HUES6 (cell line): ENCODE measurements at regions not wholly inside any gene's neighbourhood (a gene's known extent, or its start where the extent isn't known, plus 50 kb on each side); places are given as distances from the start of the nearest gene placed in this dataset.

ENCODE experiments used
- H3K27ac ChIP-seq: 2 replicates; pipeline ENCODE4 v1.7.0; 2013; ENCODE audit warnings: low read depth, mild to moderate bottlenecking, low read length, inconsistent platforms
- H3K27me3 ChIP-seq: 2 replicates; pipeline ENCODE4 v1.6.1; 2013; ENCODE audit warnings: low read length; ENCODE audit not compliant: control insufficient read depth, insufficient read depth
- H3K36me3 ChIP-seq: 2 replicates; pipeline ENCODE4 v1.6.1; 2013; ENCODE audit warnings: low read length; ENCODE audit not compliant: control insufficient read depth, insufficient read depth
- H3K4me1 ChIP-seq: 2 replicates; pipeline ENCODE4 v1.6.1; 2013; ENCODE audit warnings: low read length; ENCODE audit not compliant: control insufficient read depth, insufficient read depth
- H3K4me3 ChIP-seq: 2 replicates; pipeline ENCODE4 v1.5.1; 2013; ENCODE audit warnings: low read depth, low read length
- H3K9ac ChIP-seq: one replicate; pipeline ENCODE4 v1.6.1; 2013; ENCODE audit warnings: mild to moderate bottlenecking, low read length
- H3K9me3 ChIP-seq: 2 replicates; pipeline ENCODE4 v1.6.1; 2013; ENCODE audit warnings: low read depth, low read length; ENCODE audit not compliant: control insufficient read depth, insufficient read depth

GRCh38 chr17:63338272-63338671, 107.8 kb downstream of the CYB561 start:
- H3K4me3 ChIP-seq = no peak overlapping the region

GRCh38 chr17:63341276-63341675, 104.8 kb downstream of the CYB561 start:
- Histone ChIP-seq H3K27ac (no peak overlapping the region), H3K9ac (no peak overlapping the region), H3K36me3 (no peaks in the 10 kb centered on the region), H3K4me3 (no peak overlapping the region), H3K9me3 (no peaks in the 10 kb centered on the region), H3K4me1 (no peaks in the 10 kb centered on the region), H3K27me3 (no peaks in the 10 kb centered on the region)

More at GRCh38 chr17:63338272-63338671, 107.8 kb downstream of the CYB561 start:
- Histone ChIP-seq H3K27me3 (no peaks in the 10 kb centered on the region), H3K9me3 (no peaks in the 10 kb centered on the region), H3K36me3 (no peaks in the 10 kb centered on the region), H3K27ac (no peak overlapping the region), H3K9ac (no peak overlapping the region), H3K4me1 (no peaks in the 10 kb centered on the region)

- Histone ChIP-seq H3K27ac (no peak overlapping the region), H3K4me1 (no peaks in the 10 kb centered on the region), H3K36me3 (no peaks in the 10 kb centered on the region), H3K9ac (no peak overlapping the region), H3K4me3 (no peak overlapping the region), H3K9me3 (no peaks in the 10 kb centered on the region), H3K27me3 (no peaks in the 10 kb centered on the region)
Measured at GRCh38 chr17:63344383-63344782, 101.7 kb downstream of the CYB561 start.

- H3K27me3 ChIP-seq = no peaks in the 10 kb centered on the region
- H3K4me3 ChIP-seq = no peak overlapping the region
- H3K27ac ChIP-seq = no peak overlapping the region
- no peaks in the 10 kb centered on the region for H3K36me3 ChIP-seq
- no peak overlapping the region for H3K9ac ChIP-seq
- no peaks in the 10 kb centered on the region for H3K4me1 ChIP-seq
- H3K9me3 ChIP-seq = no peaks in the 10 kb centered on the region
Measured at GRCh38 chr17:63345611-63346010, 100.5 kb downstream of the CYB561 start.

GRCh38 chr17:63347475-63347874, 98.6 kb downstream of the CYB561 start:
- Histone ChIP-seq H3K27ac (no peak overlapping the region), H3K9me3 (no peaks in the 10 kb centered on the region), H3K9ac (no peak overlapping the region), H3K4me3 (no peak overlapping the region), H3K4me1 (no peaks in the 10 kb centered on the region), H3K36me3 (no peaks in the 10 kb centered on the region), H3K27me3 (no peaks in the 10 kb centered on the region)

GRCh38 chr17:63349478-63350000, 96.6 kb downstream of the CYB561 start:
- Histone ChIP-seq H3K4me3 (no peak overlapping the region), H3K9me3 (no peaks in the 10 kb centered on the region), H3K27me3 (no peaks in the 10 kb centered on the region), H3K27ac (no peak overlapping the region), H3K4me1 (no peaks in the 10 kb centered on the region), H3K36me3 (no peaks in the 10 kb centered on the region), H3K9ac (no peak overlapping the region)

- no peak overlapping the region for H3K4me3 ChIP-seq
- no peak overlapping the region for H3K9ac ChIP-seq
- H3K36me3 ChIP-seq = no peaks in the 10 kb centered on the region
- no peak overlapping the region for H3K27ac ChIP-seq
- no peaks in the 10 kb centered on the region for H3K9me3 ChIP-seq
- H3K27me3 ChIP-seq = no peaks in the 10 kb centered on the region
- no peaks in the 10 kb centered on the region for H3K4me1 ChIP-seq
Measured at GRCh38 chr17:63350364-63350763, 95.7 kb downstream of the CYB561 start.

- Histone ChIP-seq H3K9ac (no peak overlapping the region), H3K9me3 (no peaks in the 10 kb centered on the region), H3K27ac (no peak overlapping the region), H3K4me3 (no peak overlapping the region), H3K4me1 (no peaks in the 10 kb centered on the region), H3K27me3 (no peaks in the 10 kb centered on the region), H3K36me3 (no peaks in the 10 kb centered on the region)
Measured at GRCh38 chr17:63354256-63354655, 91.8 kb downstream of the CYB561 start.

GRCh38 chr17:63356337-63356757, 89.8 kb downstream of the CYB561 start:
- Histone ChIP-seq H3K4me1 (no peaks in the 10 kb centered on the region), H3K9me3 (no peaks in the 10 kb centered on the region), H3K4me3 (no peak overlapping the region), H3K27ac (no peak overlapping the region), H3K9ac (no peak overlapping the region), H3K36me3 (no peaks in the 10 kb centered on the region), H3K27me3 (no peaks in the 10 kb centered on the region)

- no peaks in the 10 kb centered on the region for H3K4me1 ChIP-seq
- no peaks in the 10 kb centered on the region for H3K9me3 ChIP-seq
- no peak overlapping the region for H3K9ac ChIP-seq
- H3K4me3 ChIP-seq = no peak overlapping the region
- H3K27ac ChIP-seq = no peak overlapping the region
- no peaks in the 10 kb centered on the region for H3K36me3 ChIP-seq
- H3K27me3 ChIP-seq = no peaks in the 10 kb centered on the region
Measured at GRCh38 chr17:63358111-63358839, 87.8 kb downstream of the CYB561 start.

GRCh38 chr17:63358956-63359355, 87.2 kb downstream of the CYB561 start:
- H3K27me3 ChIP-seq = no peaks in the 10 kb centered on the region
- H3K4me3 ChIP-seq = no peak overlapping the region
- H3K27ac ChIP-seq = no peak overlapping the region
- no peaks in the 10 kb centered on the region for H3K4me1 ChIP-seq
- H3K9me3 ChIP-seq = no peaks in the 10 kb centered on the region
- no peak overlapping the region for H3K9ac ChIP-seq
- H3K36me3 ChIP-seq = no peaks in the 10 kb centered on the region
